H1 (cell line): ENCODE measurements at regions not wholly inside any gene's neighbourhood (a gene's known extent, or its start where the extent isn't known, plus 50 kb on each side); places are given as distances from the start of the nearest gene placed in this dataset.

Experiments used
- CTCF ChIA-PET: fragments of 300-600 bp; sonication (Branson Sonifier 250); formaldehyde crosslinking; loops from one replicate; lab custom pipeline; 2021; ENCODE audit not compliant: partially characterized antibody; lab: Charles Lee
- POLR2A ChIA-PET: fragments of 300-600 bp; sonication (Branson Sonifier 250); formaldehyde crosslinking; loops from one replicate; lab custom pipeline; 2021; ENCODE audit warnings: inconsistent platforms; ENCODE audit not compliant: partially characterized antibody; lab: Charles Lee
- DNase-seq, 2 experiments: peaks; one replicate each; pipeline versions ENCODE4 v3.0.0 to v3.0.0-alpha.2; 2010 to 2022; ENCODE audit warnings: low spot score in 2 of 2, low read depth in 1 of 2, mixed read lengths in 1 of 2
- FAIRE-seq: peaks from 2 replicates; lab custom pipeline; 2011; peaks lifted over from hg19 to GRCh38; lab: Jason Lieb, UNC
- H2AFZ ChIP-seq: 2 replicates; pipeline ENCODE4 v1.8.1; 2012; ENCODE audit warnings: low read length, inconsistent platforms
- H2AK5ac ChIP-seq: 2 replicates; pipeline ENCODE4 v1.6.1; 2013; ENCODE audit warnings: low read depth, low read length
- H2BK120ac ChIP-seq: replicated peaks from 2 replicates; pipeline ENCODE3; 2013; ENCODE audit warnings: low read depth, low read length, inconsistent platforms
- H2BK12ac ChIP-seq: 2 replicates; pipeline ENCODE4 v1.6.1; 2013; ENCODE audit warnings: low read depth, low read length
- H2BK15ac ChIP-seq: 2 replicates; pipeline ENCODE4 v1.6.1; 2013; ENCODE audit warnings: low read length
- H2BK20ac ChIP-seq: 2 replicates; pipeline ENCODE4 v1.6.1; 2013; ENCODE audit warnings: low read length
- H2BK5ac ChIP-seq: 2 replicates; pipeline ENCODE4 v1.6.1; 2013; ENCODE audit warnings: low read depth, low read length
- H3K14ac ChIP-seq: 2 replicates; pipeline ENCODE4 v1.6.1; 2013; ENCODE audit warnings: inconsistent platforms; ENCODE audit not compliant: insufficient read length
- H3K18ac ChIP-seq: 2 replicates; pipeline ENCODE4 v1.6.1; 2013; ENCODE audit warnings: low read length; ENCODE audit errors: extremely low read depth
- H3K23ac ChIP-seq: 2 replicates; pipeline ENCODE4 v1.6.1; 2013; ENCODE audit warnings: inconsistent platforms; ENCODE audit not compliant: insufficient read length
- H3K23me2 ChIP-seq: 2 replicates; pipeline ENCODE4 v1.6.1; 2013; ENCODE audit warnings: low read depth, low read length
- H3K27ac ChIP-seq: 2 replicates; pipeline ENCODE4 v1.6.1; 2011; ENCODE audit warnings: low read depth, low read length, inconsistent platforms
- H3K27me3 ChIP-seq, 4 experiments: replicated peaks in 1 of 4; 1 replicate in 1 of 4; 2 replicates in 3 of 4; pipeline versions ENCODE4 v1.6.1 to v1.8.1; 2011 to 2013; ENCODE audit warnings: low read length in 3 of 4, mild to moderate bottlenecking in 3 of 4, inconsistent platforms in 2 of 4, mixed read lengths in 2 of 4, moderate library complexity in 1 of 4; ENCODE audit not compliant: control insufficient read depth in 3 of 4, insufficient read depth in 3 of 4; ENCODE audit errors: extremely low read depth in 1 of 4
- H3K36me3 ChIP-seq, 4 experiments: 2 replicates each; pipeline versions ENCODE4 v1.6.1 to v1.8.1; 2011 to 2013; ENCODE audit warnings: mild to moderate bottlenecking in 4 of 4, low read length in 3 of 4, moderate library complexity in 2 of 4, control low read depth in 1 of 4, inconsistent platforms in 1 of 4; ENCODE audit not compliant: insufficient read depth in 4 of 4, control insufficient read depth in 2 of 4
- H3K4ac ChIP-seq: replicated peaks from 2 replicates; pipeline ENCODE3; 2013; ENCODE audit warnings: low read length, low read depth, mixed read lengths, inconsistent platforms; ENCODE audit not compliant: insufficient read length
- H3K4me1 ChIP-seq, 4 experiments: replicated peaks in 1 of 4; 1 replicate in 1 of 4; 2 replicates in 3 of 4; pipeline versions ENCODE4 v1.6.1 to v1.8.1; 2011 to 2013; ENCODE audit warnings: low read length in 3 of 4, inconsistent platforms in 2 of 4, mixed read lengths in 1 of 4; ENCODE audit not compliant: insufficient read depth in 4 of 4, control insufficient read depth in 3 of 4
- H3K4me2 ChIP-seq, 2 experiments: 2 replicates each; pipeline versions ENCODE4 v1.6.1 to v1.8.1; 2011 to 2013; ENCODE audit warnings: low read depth in 2 of 2, low read length in 2 of 2, control low read depth in 1 of 2, inconsistent platforms in 1 of 2, mild to moderate bottlenecking in 1 of 2; ENCODE audit not compliant: insufficient read depth in 1 of 2
- H3K4me3 ChIP-seq, 4 experiments: fragments of 200-600, 300-600 bp in 1 of 4; sonication (generic), shearing (Covaris generic), sonication (Bioruptor Twin) in 1 of 4; 2 replicates each; pipeline versions ENCODE4 v1.5.1 to v1.8.1; 2011 to 2016; ENCODE audit warnings: low read length in 4 of 4, low read depth in 3 of 4, control low read depth in 2 of 4, inconsistent platforms in 2 of 4, mild to moderate bottlenecking in 2 of 4, mixed read lengths in 1 of 4, moderate library complexity in 1 of 4; ENCODE audit not compliant: insufficient read depth in 2 of 4; ENCODE audit errors: extremely low read depth in 1 of 4
- H3K56ac ChIP-seq: replicated peaks from 2 replicates; pipeline ENCODE3; 2013; ENCODE audit warnings: low read depth, mild to moderate bottlenecking, mixed read lengths, low read length, inconsistent platforms; ENCODE audit not compliant: insufficient read length
- H3K79me1 ChIP-seq: 2 replicates; pipeline ENCODE4 v1.6.1; 2013; ENCODE audit warnings: low read depth, low read length, control low read depth
- H3K79me2 ChIP-seq, 2 experiments: 2 replicates each; pipeline versions ENCODE4 v1.6.1 to v1.8.1; 2012 to 2013; ENCODE audit warnings: low read length in 2 of 2, mild to moderate bottlenecking in 2 of 2, inconsistent platforms in 1 of 2; ENCODE audit not compliant: insufficient read depth in 2 of 2, control insufficient read depth in 1 of 2
- H3K9ac ChIP-seq, 4 experiments: replicated peaks in 1 of 4; 1 replicate in 1 of 4; 2 replicates in 3 of 4; pipeline versions ENCODE4 v1.6.1 to v1.8.1; 2011 to 2013; ENCODE audit warnings: low read depth in 3 of 4, low read length in 3 of 4, control low read depth in 2 of 4, mild to moderate bottlenecking in 2 of 4, moderate library complexity in 2 of 4, inconsistent platforms in 1 of 4; ENCODE audit errors: extremely low read depth in 1 of 4
- H3K9me3 ChIP-seq, 2 experiments: 2 replicates each; pipeline versions ENCODE4 v1.6.1 to v1.8.1; 2012 to 2013; ENCODE audit warnings: mild to moderate bottlenecking in 2 of 2, moderate library complexity in 2 of 2, control low read depth in 1 of 2, inconsistent platforms in 1 of 2, low read depth in 1 of 2, low read length in 1 of 2, mixed read lengths in 1 of 2; ENCODE audit not compliant: insufficient read depth in 2 of 2
- H4K20me1 ChIP-seq, 2 experiments: replicated peaks in 1 of 2; 2 replicates each; pipeline versions ENCODE3 to v1.8.1; 2011 to 2013; ENCODE audit warnings: inconsistent platforms in 2 of 2, low read length in 2 of 2, mild to moderate bottlenecking in 1 of 2; ENCODE audit not compliant: insufficient read depth in 2 of 2, control insufficient read depth in 1 of 2
- H4K5ac ChIP-seq: 2 replicates; pipeline ENCODE4 v1.6.1; 2013; ENCODE audit warnings: low read length, low read depth, mixed read lengths, inconsistent platforms; ENCODE audit not compliant: insufficient read length
- H4K8ac ChIP-seq: 2 replicates; pipeline ENCODE4 v1.8.0; 2013; ENCODE audit warnings: mild to moderate bottlenecking, moderate library complexity, low read length, inconsistent platforms; ENCODE audit not compliant: insufficient read depth; ENCODE audit errors: extremely low read depth
- H4K91ac ChIP-seq: replicated peaks from 2 replicates; pipeline ENCODE3; 2013; ENCODE audit warnings: low read length, mixed read lengths, inconsistent platforms; ENCODE audit not compliant: insufficient read length
- ATF2 ChIP-seq: IDR thresholded peaks from 2 replicates; pipeline ENCODE4 v1.6.1; 2012; ENCODE audit warnings: low read length, inconsistent platforms
- BCL11A ChIP-seq, 2 experiments: IDR thresholded peaks; one replicate each; pipeline ENCODE4 v1.6.1; 2011; ENCODE audit warnings: low read depth in 2 of 2, low read length in 2 of 2, mild to moderate bottlenecking in 2 of 2
- JUND ChIP-seq: IDR thresholded peaks from 2 replicates; pipeline ENCODE4 v1.6.1; 2011; ENCODE audit warnings: mild to moderate bottlenecking, improper control_type of control experiment, low read length
- POLR2A ChIP-seq, 2 experiments: IDR thresholded peaks; 1 replicate in 1 of 2; 2 replicates in 1 of 2; pipeline ENCODE4 v1.6.1; 2011; ENCODE audit warnings: low read depth in 2 of 2, low read length in 2 of 2, mild to moderate bottlenecking in 2 of 2; ENCODE audit errors: control extremely low read depth in 1 of 2
- SRF ChIP-seq: IDR thresholded peaks from 2 replicates; pipeline ENCODE4 v1.6.1; 2011; ENCODE audit warnings: mild to moderate bottlenecking, low read depth, low read length, moderate library complexity
- YY1 ChIP-seq: IDR thresholded peaks from 2 replicates; pipeline ENCODE4 v1.6.1; 2011; ENCODE audit warnings: low read depth, mild to moderate bottlenecking, low read length
- WGBS, 2 experiments: shearing (Covaris generic) in 1 of 2; methylation state at CpG; one replicate each; pipeline versions ENCODE4 v1.1.6 to v1.1.7; 2013 to 2015; ENCODE audit warnings: low lambda C conversion rate in 2 of 2, mixed read lengths in 2 of 2, inconsistent platforms in 1 of 2, low coverage in 1 of 2, missing lambda C conversion rate in 1 of 2; ENCODE audit not compliant: insufficient replicate concordance in 2 of 2, insufficient coverage in 1 of 2, insufficient read length in 1 of 2; ENCODE audit errors: extremely low coverage in 1 of 2, missing lambda C conversion rate in 1 of 2; 5-methylcytosine and 5-hydroxymethylcytosine counted together

- H3K14ac ChIP-seq: no peak overlapping the region
- no peaks in the 10 kb centered on the region; a peak in 2 of 7 replicates for H3K4me1 ChIP-seq
- H3K9me3 ChIP-seq: no peaks in the 10 kb centered on the region
- H3K23ac ChIP-seq: no peak overlapping the region
- H2AFZ ChIP-seq: no peak overlapping the region
- H3K56ac ChIP-seq: no peak overlapping the region
- no peak overlapping the region for H2BK20ac ChIP-seq
- H2AK5ac ChIP-seq: no peak overlapping the region
- H3K79me2 ChIP-seq: no peaks in the 10 kb centered on the region
- FAIRE-seq (no peak), DNase-seq (peak in 1 of 2 experiments; percentile 27)
- H3K4me3 ChIP-seq: no peak overlapping the region
- POLR2A ChIA-PET: no interaction called here
- no peaks in the 10 kb centered on the region for H3K27me3 ChIP-seq
- no peak overlapping the region; the same call in 1 of the 2 replicates for H2BK12ac ChIP-seq
- CTCF ChIA-PET: interaction anchor here (0.6 to 3.9 kb wide), 36 partner anchors 9 to 682 kb away, joined by 3 to 17 read pairs (median 3); no protein-coding TSS in a partner anchor
- no peak overlapping the region for H3K27ac ChIP-seq
- H4K91ac ChIP-seq: peak overlapping the region; percentile 38
- 90% methylated on average over 9 of the region's 9 CpGs; no CpG with 5 or more reads in 1 of the 2 experiments for WGBS, 2 experiments
- H2BK15ac ChIP-seq: 0 out of 2 replicates have a peak overlapping the region, but pooled peaks have one; percentile 8
- no peak overlapping the region for H3K9ac ChIP-seq
- H3K36me3 ChIP-seq: no peaks in the 10 kb centered on the region
- H3K18ac ChIP-seq: no peak overlapping the region
- peak overlapping the region; percentile 11; the same call in 1 of the 2 replicates for H4K8ac ChIP-seq
- H3K4me2 ChIP-seq: no peak overlapping the region
- H3K23me2 ChIP-seq: no peaks in the 10 kb centered on the region
- H2BK5ac ChIP-seq: no peak overlapping the region
- H4K20me1 ChIP-seq: no peaks in the 10 kb centered on the region
- no peaks in the 10 kb centered on the region for H3K79me1 ChIP-seq
- no peak overlapping the region for H4K5ac ChIP-seq
- H3K4ac ChIP-seq: no peak overlapping the region
- no peak overlapping the region for H2BK120ac ChIP-seq
- no peak for TF ChIP-seq JUND
- no peak for TF ChIP-seq POLR2A (IDR thresholded peaks at IDR 0.05; ENCODE audit: control extremely low read depth in 1 of 2, low read depth in 2 of 2, low read length in 2 of 2)
- no peak for TF ChIP-seq BCL11A (IDR thresholded peaks at IDR 0.05; ENCODE audit: low read depth in 2 of 2, low read length in 2 of 2)
- TF ChIP-seq ATF2: no peak
- no peak for TF ChIP-seq YY1
- no peak for TF ChIP-seq SRF
Observed at GRCh38 chr10:128860574-128860973, 606.5 kb upstream of the MGMT start.
